ENCODE measurements at regions not wholly inside any gene's neighbourhood (a gene's known extent, or its start where the extent isn't known, plus 50 kb on each side); places are given as distances from the start of the nearest gene placed in this dataset.

DNA sequence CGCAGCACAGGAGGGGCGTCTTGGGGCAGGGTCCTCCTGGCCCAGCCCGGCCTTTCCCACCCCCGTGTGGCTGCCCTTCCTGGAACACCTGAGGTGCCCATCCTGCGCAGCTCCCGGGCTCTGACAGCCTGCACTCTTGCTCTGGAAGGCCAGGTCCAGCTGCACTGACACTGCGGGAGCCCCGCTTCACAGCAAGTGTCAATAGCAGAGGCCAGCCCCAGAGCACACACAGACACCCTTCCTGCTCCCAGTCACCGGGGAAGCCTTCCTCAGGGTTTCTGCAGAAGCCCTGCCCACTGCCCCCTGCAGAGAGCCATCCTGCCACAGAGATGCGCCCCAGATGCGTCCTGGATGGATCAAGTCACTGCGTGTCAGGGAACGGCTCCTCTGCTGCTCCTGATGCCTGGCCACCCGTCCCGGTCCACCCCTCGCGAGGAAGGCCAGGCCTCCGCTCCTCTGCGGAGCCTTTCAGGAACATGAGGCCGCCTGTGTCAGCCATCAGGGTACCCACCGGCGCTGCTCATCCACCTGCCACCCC is 519.2 kb upstream of the MYT1L start:
- DNase-seq (ENCODE audit: low read depth) = no peak
- TF ChIP-seq CTCF (conservative IDR thresholded peaks at IDR 0.05; ENCODE audit: low read length) = no peak
- H3K4me3 ChIP-seq (ENCODE audit: low read length) = no peak overlapping the region

DNA sequence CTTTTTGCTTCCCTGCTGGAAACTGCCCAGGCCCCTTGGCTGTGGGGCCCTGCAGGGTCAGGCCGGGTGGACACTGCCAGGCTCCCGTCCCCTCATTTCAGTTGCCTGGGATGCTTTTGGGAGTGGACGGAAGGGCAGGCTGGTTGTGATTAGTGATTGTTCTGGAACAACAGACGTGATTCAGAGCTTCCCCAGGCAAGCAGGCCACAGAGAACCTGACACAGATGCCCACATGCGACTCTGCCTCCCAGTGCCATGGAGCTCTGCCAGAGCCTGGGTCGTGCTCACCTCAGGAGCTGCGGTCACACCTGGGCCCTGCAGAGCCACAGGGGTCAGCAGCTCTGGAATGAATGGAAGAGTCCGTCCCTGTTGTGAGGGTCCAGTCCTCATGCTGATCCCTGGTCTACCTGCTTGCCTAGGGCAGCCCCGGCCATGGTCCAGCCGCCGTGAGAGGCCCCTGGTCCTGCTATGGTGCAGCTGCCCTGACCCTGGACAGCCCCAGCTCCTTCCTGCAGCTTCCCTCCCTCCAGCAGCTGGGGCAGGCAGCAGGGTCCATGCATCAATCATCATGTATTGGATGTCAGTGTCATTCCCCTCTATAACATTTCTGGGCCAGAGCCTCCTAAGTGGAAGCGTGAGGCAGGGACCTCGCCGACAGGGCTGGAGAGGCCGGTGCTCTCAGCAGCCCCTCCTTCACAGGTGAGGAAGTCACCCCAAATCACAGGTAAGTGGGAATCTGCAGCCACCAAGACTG is 518.6 kb upstream of the MYT1L start:
- H3K4me3 ChIP-seq (ENCODE audit: low read length) = no peak overlapping the region
- no peak for TF ChIP-seq CTCF (conservative IDR thresholded peaks at IDR 0.05; ENCODE audit: low read length)
- DNase-seq (ENCODE audit: low read depth) = no peak

DNA sequence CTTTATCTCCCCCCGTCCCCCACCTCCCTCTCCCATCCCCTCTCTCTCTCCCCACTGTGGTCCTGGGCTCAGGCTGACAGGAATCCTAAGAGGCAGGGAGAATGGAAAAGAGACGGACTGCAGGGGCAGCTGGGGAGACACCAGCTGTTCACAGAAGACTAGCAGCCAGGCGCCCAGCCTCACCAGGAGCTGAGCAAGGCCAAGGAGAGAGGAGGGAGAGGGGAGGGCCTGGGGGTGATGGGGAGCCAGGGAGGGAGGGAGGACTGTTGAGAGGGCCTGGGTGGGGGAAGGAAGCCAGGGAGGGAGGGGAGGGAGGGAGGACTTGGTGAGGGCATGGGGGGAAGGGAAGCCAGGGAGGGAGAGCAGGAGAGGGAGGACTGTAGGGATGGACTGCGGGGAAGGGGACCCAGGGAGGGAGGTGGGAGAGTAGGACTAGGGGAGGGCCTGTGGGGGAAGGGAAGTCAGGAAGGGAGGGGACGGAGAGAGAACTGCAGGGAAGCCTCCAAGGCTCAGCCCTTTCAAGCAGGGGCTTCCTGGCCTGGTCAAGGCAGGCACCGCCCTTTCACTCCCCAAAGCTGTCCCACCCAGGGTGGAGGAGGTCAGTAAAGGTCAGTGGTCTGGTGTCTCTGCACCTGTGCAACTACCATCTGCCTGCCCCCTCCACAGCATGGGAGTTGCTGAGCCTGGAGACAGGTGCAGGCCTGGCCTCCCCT is 517.7 kb upstream of the MYT1L start:
- no peak overlapping the region for H3K4me3 ChIP-seq (ENCODE audit: low read length)
- TF ChIP-seq CTCF (conservative IDR thresholded peaks at IDR 0.05; ENCODE audit: low read length) = no peak
- DNase-seq (ENCODE audit: low read depth) = no peak

- DNase-seq (ENCODE audit: low read depth) = no peak
- no peak for TF ChIP-seq CTCF (conservative IDR thresholded peaks at IDR 0.05; ENCODE audit: low read length)
- H3K4me3 ChIP-seq (ENCODE audit: low read length) = no peak overlapping the region
These were observed 517.1 kb upstream of the MYT1L start for GRCh38 chr2:2848198-2848597.

DNA sequence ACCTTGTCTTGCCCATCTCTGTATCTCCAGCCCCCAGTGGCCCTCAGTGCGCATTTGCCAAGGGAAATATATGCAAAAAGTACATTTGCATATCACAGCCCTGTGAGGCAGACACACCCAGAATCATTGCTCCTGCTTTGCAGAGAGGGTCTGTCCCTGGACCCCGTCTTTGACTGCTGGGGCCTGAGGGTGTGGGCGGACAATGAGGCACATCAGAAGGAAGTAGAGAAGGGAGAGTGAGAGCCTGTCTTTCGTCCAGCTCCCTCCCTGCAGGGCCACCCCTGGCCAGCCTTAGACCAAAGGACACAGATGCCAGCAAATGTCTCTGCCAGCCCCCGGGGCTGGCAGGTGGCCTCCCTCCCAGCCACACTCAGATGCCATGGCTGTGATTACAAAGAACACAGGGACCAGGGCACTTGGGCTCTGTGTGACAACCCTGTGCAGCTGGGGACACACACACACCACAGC is 516.2 kb upstream of the MYT1L start:
- DNase-seq (ENCODE audit: low read depth) = no peak
- H3K4me3 ChIP-seq (ENCODE audit: low read length) = no peak overlapping the region
- no peak for TF ChIP-seq CTCF (conservative IDR thresholded peaks at IDR 0.05; ENCODE audit: low read length)

DNA sequence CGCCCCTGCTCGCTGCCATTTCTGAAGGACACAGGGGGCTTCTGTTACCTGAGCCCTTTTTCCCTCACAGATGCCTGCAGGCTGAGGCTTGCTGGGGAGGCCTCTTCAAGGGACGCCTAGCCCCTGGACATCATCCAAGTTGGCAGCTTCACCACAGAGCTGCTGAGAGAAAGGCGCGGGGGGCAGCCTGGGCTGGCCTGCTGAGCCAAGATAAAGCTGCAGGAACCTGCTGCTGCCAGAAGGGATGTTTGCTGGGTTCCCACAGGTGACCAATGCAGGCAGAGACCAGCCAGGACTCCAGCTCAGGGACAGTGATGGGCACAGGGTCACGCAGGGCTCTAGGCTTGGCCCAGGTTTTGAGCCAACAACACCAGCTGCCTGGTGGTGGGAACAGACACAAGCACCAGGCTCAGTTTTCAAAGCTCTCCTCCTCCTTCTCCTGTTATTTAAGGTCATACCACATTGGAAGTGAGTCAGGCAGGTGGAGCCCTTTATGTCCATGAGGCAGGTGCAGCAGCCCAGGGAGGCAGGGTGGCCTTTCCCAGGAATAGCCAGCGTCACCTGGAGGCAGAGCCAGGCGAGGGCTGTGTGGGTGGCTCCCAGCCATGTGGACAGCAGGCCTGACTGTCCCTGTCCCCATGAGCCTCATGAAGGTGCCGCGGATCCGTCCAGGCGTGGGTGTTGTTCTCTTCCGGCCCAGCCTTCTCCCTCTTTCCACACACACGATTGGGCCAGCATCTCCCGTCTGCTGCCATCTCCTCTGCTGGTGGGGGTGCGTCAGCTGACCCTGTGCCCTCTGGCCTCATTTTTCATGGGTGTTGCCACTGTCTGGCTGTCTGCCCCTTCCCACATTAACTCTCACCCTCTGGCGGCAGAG is 515.5 kb upstream of the MYT1L start:
- H3K4me3 ChIP-seq (ENCODE audit: low read length) = no peak overlapping the region
- DNase-seq (ENCODE audit: low read depth) = no peak
- no peak for TF ChIP-seq CTCF (conservative IDR thresholded peaks at IDR 0.05; ENCODE audit: low read length)

Measured in AG10803 (cell line).